K562 (cell line): ENCODE measurements at regions not wholly inside any gene's neighbourhood (a gene's known extent, or its start where the extent isn't known, plus 50 kb on each side); places are given as distances from the start of the nearest gene placed in this dataset.
A peak's percentile ranks its signal among the peaks of the same experiment; 100 is the strongest.

Experiments used
- ATAC-seq: fragments of 200-7000 bp; cut with Tn5 transposase; 3 replicates; pipeline ENCODE4 v1.9.1; 2020; ENCODE audit warnings: moderate library complexity
- BruUV-seq: library from RNA; stranded (reverse); fragments of 400-500 nt; replicated peaks from 2 replicates; lab custom pipeline; 2021; lab: Mats Ljungman, UMichigan
- CTCF ChIA-PET: fragments of 300-600 bp; formaldehyde crosslinking; extraction: SDS; loops from one replicate; lab custom pipeline; 2021; ENCODE audit warnings: low intra/inter-chr PET ratio; lab: Yijun Ruan, JAX
- POLR2A ChIA-PET: fragments of 300-600, 350-650 bp; sonication (Branson Sonifier 250); formaldehyde crosslinking; extraction: SDS; loops from one replicate; lab custom pipeline; 2021; ENCODE audit warnings: antibody characterized with exemption, inconsistent platforms; lab: Yijun Ruan, JAX
- DNase-seq, 4 experiments: peaks; one replicate each; pipeline versions ENCODE4 v3.0.0 to v3.0.0-alpha.2; 2011 to 2018; ENCODE audit warnings: low spot score in 3 of 4, mixed read lengths in 3 of 4; ENCODE audit errors: extremely low read depth in 1 of 4
- FAIRE-seq: peaks from 2 replicates; lab custom pipeline; 2011; peaks lifted over from hg19 to GRCh38; lab: Jason Lieb, UNC
- H2AFZ ChIP-seq: 2 replicates; pipeline ENCODE4 v1.6.0; 2011; ENCODE audit warnings: low read depth, low read length, control low read depth, inconsistent platforms
- H3K27ac ChIP-seq: fragments of 200-600 bp; 3 replicates; pipeline ENCODE4 v1.8.0; 2011; ENCODE audit warnings: low read depth, mild to moderate bottlenecking, control low read depth, inconsistent platforms, low read length, moderate library complexity, mixed read lengths; ENCODE audit errors: extremely low read depth
- H3K27me3 ChIP-seq, 2 experiments: fragments of 300-600 bp in 1 of 2; 2 replicates in 1 of 2; 3 replicates in 1 of 2; pipeline versions ENCODE4 v1.6.0 to v1.8.0; 2011; ENCODE audit warnings: inconsistent platforms in 2 of 2, low read length in 2 of 2, mild to moderate bottlenecking in 1 of 2, mixed read lengths in 1 of 2, moderate library complexity in 1 of 2; ENCODE audit not compliant: control insufficient read depth in 2 of 2, insufficient read depth in 2 of 2
- H3K36me3 ChIP-seq: fragments of 300-600 bp; 3 replicates; pipeline ENCODE4 v1.8.0; 2011; ENCODE audit warnings: mild to moderate bottlenecking, low read length, inconsistent platforms; ENCODE audit not compliant: control insufficient read depth, insufficient read depth
- H3K4me1 ChIP-seq, 2 experiments: fragments of 200-600 bp in 1 of 2; replicated peaks in 1 of 2; 2 replicates in 1 of 2; 3 replicates in 1 of 2; pipeline versions ENCODE4 v1.5.1 to v1.8.0; 2011; ENCODE audit warnings: inconsistent platforms in 2 of 2, low read length in 2 of 2, mild to moderate bottlenecking in 1 of 2, mixed read lengths in 1 of 2, moderate library complexity in 1 of 2; ENCODE audit not compliant: control insufficient read depth in 2 of 2, insufficient read depth in 2 of 2
- H3K4me2 ChIP-seq: 2 replicates; pipeline ENCODE4 v1.6.1; 2011; ENCODE audit warnings: low read length, control low read depth, inconsistent platforms, mixed read lengths; ENCODE audit not compliant: insufficient read depth
- H3K4me3 ChIP-seq: fragments of 200-600 bp; sonication (generic), shearing (Covaris generic); 2 replicates; pipeline ENCODE4 v1.5.1; 2016; ENCODE audit warnings: control low read depth, inconsistent platforms
- H3K79me2 ChIP-seq: fragments of 200-600 bp; 3 replicates; pipeline ENCODE4 v1.8.0; 2011; ENCODE audit warnings: low read length, inconsistent platforms; ENCODE audit not compliant: control insufficient read depth, insufficient read depth
- H3K9ac ChIP-seq, 2 experiments: 2 replicates each; pipeline versions ENCODE4 v1.6.0 to v1.6.1; 2011; ENCODE audit warnings: low read depth in 2 of 2, low read length in 2 of 2, control low read depth in 1 of 2, inconsistent platforms in 1 of 2, mild to moderate bottlenecking in 1 of 2, mixed read lengths in 1 of 2; ENCODE audit not compliant: insufficient read depth in 1 of 2
- H3K9me1 ChIP-seq: one replicate; pipeline ENCODE4 v1.6.0; 2011; ENCODE audit warnings: inconsistent platforms, mild to moderate bottlenecking, low read length, moderate library complexity; ENCODE audit not compliant: control insufficient read depth, insufficient read depth
- H3K9me3 ChIP-seq: replicated peaks from 2 replicates; pipeline ENCODE4 v1.5.1; 2011; ENCODE audit warnings: low read depth, low read length, inconsistent platforms; ENCODE audit not compliant: control insufficient read depth, insufficient read depth
- H4K20me1 ChIP-seq: replicated peaks from 2 replicates; pipeline ENCODE4 v1.6.1; 2011; ENCODE audit warnings: low read length, inconsistent platforms, mixed read lengths; ENCODE audit not compliant: control insufficient read depth, insufficient read depth
- BACH1 ChIP-seq: fragments of 200-800 bp; sonication (Bioruptor generic); IDR thresholded peaks from 2 replicates; pipeline ENCODE4 v1.6.1; 2016; ENCODE audit warnings: missing genetic modification characterization, missing compliant biosample characterization
- EP400 ChIP-seq: fragments of 450-650 bp; IDR thresholded peaks from 2 replicates; pipeline ENCODE4 v1.6.1; 2017; ENCODE audit warnings: antibody characterized with exemption, mild to moderate bottlenecking, moderate library complexity
- KLF16 ChIP-seq: IDR thresholded peaks from 2 replicates; pipeline ENCODE4 v1.6.1; 2016; ENCODE audit warnings: antibody characterized with exemption
- MIER1 ChIP-seq: fragments of 450-650 bp; IDR thresholded peaks from 2 replicates; pipeline ENCODE4 v1.6.1; 2016; ENCODE audit warnings: antibody characterized with exemption, mild to moderate bottlenecking, low read depth
- PCBP2 ChIP-seq: fragments of 200-400 bp; formaldehyde crosslinking; IDR thresholded peaks from 2 replicates; pipeline ENCODE4 v1.6.1; 2018; ENCODE audit warnings: low read length, low read depth, mild to moderate bottlenecking, moderate library complexity; ENCODE audit not compliant: poor library complexity, severe bottlenecking
- RFX1 ChIP-seq: fragments of 450-650 bp; IDR thresholded peaks from 2 replicates; pipeline ENCODE4 v1.6.1; 2016; ENCODE audit warnings: mild to moderate bottlenecking, moderate library complexity
- SREBF1 ChIP-seq: fragments of 150-350 bp; IDR thresholded peaks from 2 replicates; pipeline ENCODE4 v1.6.1; 2014; ENCODE audit warnings: antibody characterized with exemption, low read depth, low read length, borderline replicate concordance
- SRSF7 ChIP-seq: fragments of 200-400 bp; formaldehyde crosslinking; optimal IDR thresholded peaks from 2 replicates; pipeline ENCODE3; 2017; ENCODE audit warnings: mild to moderate bottlenecking, low read depth, low read length
- ZNF75A ChIP-seq: fragments of 450-650 bp; formaldehyde crosslinking; IDR thresholded peaks from 2 replicates; pipeline ENCODE4 v1.4.0; 2020; ENCODE audit warnings: mild to moderate bottlenecking
- ZNF830 ChIP-seq: fragments of 250-450 bp; sonication (Bioruptor Pico); IDR thresholded peaks from 2 replicates; pipeline ENCODE4 v1.5.0; 2021; ENCODE audit warnings: mild to moderate bottlenecking
- WGBS: fragments of 100-300 bp; shearing (Covaris generic); methylation state at CpG from one replicate; pipeline ENCODE4 v1.1.6; 2016; ENCODE audit warnings: low coverage, mixed read lengths; ENCODE audit not compliant: insufficient coverage; ENCODE audit errors: missing lambda C conversion rate; 5-methylcytosine and 5-hydroxymethylcytosine counted together
- in situ Hi-C: fragments of 300-500 bp; cut with MboI; formaldehyde crosslinking; loops from 4 replicates; pipeline ENCODE4 v1.15.0; 2018; ENCODE audit warnings: inconsistent platforms, mixed read lengths
- intact Hi-C: fragments of 100-400 bp; cut with micrococcal nuclease; formaldehyde crosslinking; loops from 2 replicates; pipeline ENCODE4 v1.14.2; 2022
- TF ChIP-seq, protein P1 (sequence below), 3 experiments: IDR thresholded peaks in 2 of 3; conservative IDR thresholded peaks in 1 of 3; 2 replicates each; pipeline ENCODE4 v1.5.1; 2011 to 2012; ENCODE audit warnings: low read length in 3 of 3, mild to moderate bottlenecking in 3 of 3, control low read depth in 2 of 3, improper control_type of control experiment in 1 of 3, inconsistent platforms in 1 of 3, low read depth in 1 of 3, mixed read lengths in 1 of 3, moderate library complexity in 1 of 3; ENCODE audit not compliant: insufficient read depth in 2 of 3

DNA sequence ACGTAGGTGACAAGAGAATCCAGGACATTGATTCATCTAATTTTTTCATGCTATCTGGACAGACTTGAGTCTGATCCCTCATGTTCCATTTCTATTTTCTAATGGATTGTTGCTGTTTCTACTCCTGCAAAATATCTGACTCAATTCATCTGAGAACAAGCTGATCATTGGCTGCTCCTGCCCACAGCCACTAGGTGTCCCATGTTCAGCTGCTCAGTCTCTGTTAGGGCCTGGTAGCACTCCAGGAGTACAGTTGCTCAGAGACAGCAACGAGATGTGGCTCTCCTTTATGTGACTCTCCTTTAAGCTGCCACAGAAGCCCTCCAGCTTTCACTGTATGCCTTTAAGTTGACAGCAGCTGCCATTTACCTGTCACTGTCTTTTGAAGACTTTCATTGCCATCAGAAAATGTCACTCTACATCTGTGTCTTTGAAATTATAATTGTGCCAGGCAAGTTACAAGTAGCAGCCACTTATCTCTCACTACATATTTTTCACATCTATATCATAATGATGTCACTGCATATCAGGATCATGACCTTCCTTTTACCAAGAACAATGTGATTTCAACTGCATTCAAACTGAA, 1944.2 kb upstream of the NUDT12 start:
- Histone ChIP-seq H3K36me3 (no peaks in the 10 kb centered on the region), H3K79me2 (no peaks in the 10 kb centered on the region), H3K9me1 (no peaks in the 10 kb centered on the region), H3K4me2 (no peak overlapping the region), H3K4me1 (no peaks in the 10 kb centered on the region), H3K9ac (no peak overlapping the region), H3K9me3 (no peaks in the 10 kb centered on the region), H3K4me3 (no peak overlapping the region), H2AFZ (peak overlapping the region; percentile 63; the same call in 1 of the 2 replicates), H3K27ac (no peak overlapping the region), H4K20me1 (no peaks in the 10 kb centered on the region), H3K27me3 (no peaks in the 10 kb centered on the region)
- WGBS: 6% methylated on average over 2 of the region's 2 CpGs
- in situ Hi-C loops: no loop called here
- CTCF ChIA-PET: no interaction called here
- ATAC-seq (peak; percentile 78), FAIRE-seq (no peak), DNase-seq (peak in 3 of 4 experiments; percentile 6 to 24 (median 14))
- BruUV-seq: no TSS peak
- POLR2A ChIA-PET: no interaction called here
- TF ChIP-seq, protein P1, sequence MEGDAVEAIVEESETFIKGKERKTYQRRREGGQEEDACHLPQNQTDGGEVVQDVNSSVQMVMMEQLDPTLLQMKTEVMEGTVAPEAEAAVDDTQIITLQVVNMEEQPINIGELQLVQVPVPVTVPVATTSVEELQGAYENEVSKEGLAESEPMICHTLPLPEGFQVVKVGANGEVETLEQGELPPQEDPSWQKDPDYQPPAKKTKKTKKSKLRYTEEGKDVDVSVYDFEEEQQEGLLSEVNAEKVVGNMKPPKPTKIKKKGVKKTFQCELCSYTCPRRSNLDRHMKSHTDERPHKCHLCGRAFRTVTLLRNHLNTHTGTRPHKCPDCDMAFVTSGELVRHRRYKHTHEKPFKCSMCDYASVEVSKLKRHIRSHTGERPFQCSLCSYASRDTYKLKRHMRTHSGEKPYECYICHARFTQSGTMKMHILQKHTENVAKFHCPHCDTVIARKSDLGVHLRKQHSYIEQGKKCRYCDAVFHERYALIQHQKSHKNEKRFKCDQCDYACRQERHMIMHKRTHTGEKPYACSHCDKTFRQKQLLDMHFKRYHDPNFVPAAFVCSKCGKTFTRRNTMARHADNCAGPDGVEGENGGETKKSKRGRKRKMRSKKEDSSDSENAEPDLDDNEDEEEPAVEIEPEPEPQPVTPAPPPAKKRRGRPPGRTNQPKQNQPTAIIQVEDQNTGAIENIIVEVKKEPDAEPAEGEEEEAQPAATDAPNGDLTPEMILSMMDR (IDR thresholded peaks at IDR 0.05 in 2 of 3, conservative IDR thresholded peaks at IDR 0.05 in 1 of 3; ENCODE audit: insufficient read depth in 2 of 3, low read depth in 1 of 3, low read length in 3 of 3): peak; percentile 8 to 32 (median 28); a peak in 4 of 6 replicates
- no peak for TF ChIP-seq KLF16
- intact Hi-C loops: no loop called here

DNA sequence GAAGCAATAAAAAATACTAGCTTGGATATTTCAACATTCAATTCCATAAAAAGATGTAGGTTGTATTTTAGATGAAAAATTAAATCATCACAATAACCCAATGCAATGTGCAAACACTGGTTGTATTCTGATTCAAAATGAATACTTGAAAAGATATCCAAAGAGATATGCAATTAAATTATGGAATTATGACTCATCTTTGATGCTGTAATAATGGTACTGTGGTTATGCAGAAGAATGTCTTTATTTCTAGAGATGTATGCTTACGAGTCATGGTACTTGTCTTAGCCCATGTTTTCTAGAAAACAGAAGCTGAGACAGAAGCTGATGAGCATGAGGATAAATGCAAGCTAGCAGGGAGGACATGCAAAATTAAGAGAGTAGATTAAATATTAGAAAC, 1941.4 kb upstream of the NUDT12 start:
- Histone ChIP-seq H2AFZ (no peak overlapping the region), H3K9me1 (no peaks in the 10 kb centered on the region), H3K4me1 (no peaks in the 10 kb centered on the region), H3K36me3 (no peaks in the 10 kb centered on the region), H3K27me3 (no peaks in the 10 kb centered on the region), H3K9me3 (no peaks in the 10 kb centered on the region), H4K20me1 (no peaks in the 10 kb centered on the region), H3K4me2 (no peak overlapping the region), H3K9ac (no peak overlapping the region), H3K79me2 (no peaks in the 10 kb centered on the region), H3K27ac (no peak overlapping the region), H3K4me3 (no peak overlapping the region)
- 7% methylated on average over 1 of the region's 1 CpG for WGBS
- no TSS peak for BruUV-seq
- ATAC-seq: no peak
- CTCF ChIA-PET: no interaction called here
- DNase-seq: no peak
- FAIRE-seq: no peak
- POLR2A ChIA-PET: no interaction called here
- in situ Hi-C loops (no loop called here), intact Hi-C loops (no loop called here)
- TF ChIP-seq SRSF7: no peak
- no peak for TF ChIP-seq RFX1
- no peak for TF ChIP-seq SREBF1
- TF ChIP-seq EP400: no peak
- TF ChIP-seq ZNF75A (CRISPR knock-in tag): no peak
- no peak for TF ChIP-seq ZNF830 (CRISPR knock-in tag)
- TF ChIP-seq BACH1: no peak
- TF ChIP-seq PCBP2: no peak
- no peak for TF ChIP-seq MIER1
